GM23248 (cell line): ENCODE measurements at regions not wholly inside any gene's neighbourhood (a gene's known extent, or its start where the extent isn't known, plus 50 kb on each side); places are given as distances from the start of the nearest gene placed in this dataset.

Experiments used
- EZH2 ChIP-seq: fragments of 200-600 bp; sonication (generic); IDR thresholded peaks from 2 replicates; pipeline ENCODE4 v1.6.1; 2018; ENCODE audit warnings: antibody characterized with exemption, mild to moderate bottlenecking; ENCODE audit not compliant: insufficient read depth, poor library complexity, severe bottlenecking
- EZH2phosphoT487 ChIP-seq: fragments of 200-600 bp; sonication (generic); IDR thresholded peaks from 2 replicates; pipeline ENCODE4 v1.6.1; 2018; ENCODE audit warnings: antibody characterized with exemption, moderate library complexity, mild to moderate bottlenecking, low read depth; ENCODE audit not compliant: insufficient read depth

GRCh38 chr2:118440404-118441098 is 352.3 kb downstream of the INSIG2 start:
- TF ChIP-seq EZH2phosphoT487 (no peak), EZH2 (no peak)
